SK-N-SH (cell line): ENCODE measurements at regions not wholly inside any gene's neighbourhood (a gene's known extent, or its start where the extent isn't known, plus 50 kb on each side); places are given as distances from the start of the nearest gene placed in this dataset.

Experiments used
- CHD2 ChIP-seq: fragments of 150-350 bp; IDR thresholded peaks from 2 replicates; pipeline ENCODE4 v1.6.1; 2018; ENCODE audit warnings: low read length; ENCODE audit not compliant: partially characterized antibody
- CTCF ChIP-seq: fragments of 200-600 bp; sonication (generic); IDR thresholded peaks from 2 replicates; pipeline ENCODE4 v1.6.1; 2017; ENCODE audit warnings: antibody characterized with exemption, mild to moderate bottlenecking, moderate library complexity
- ELF1 ChIP-seq: IDR thresholded peaks from 2 replicates; pipeline ENCODE4 v1.4.0; 2012
- EP300 ChIP-seq, 2 experiments: IDR thresholded peaks; 2 replicates each; pipeline versions ENCODE4 v1.4.0 to v1.6.1; 2012; ENCODE audit warnings: borderline replicate concordance in 1 of 2, low read depth in 1 of 2, low read length in 1 of 2
- FOXJ3 ChIP-seq: sonication (generic); formaldehyde crosslinking; IDR thresholded peaks from 2 replicates; pipeline ENCODE4 v1.5.1; 2020; ENCODE audit warnings: mild to moderate bottlenecking, missing genetic modification reagents
- FOXM1 ChIP-seq: IDR thresholded peaks from 2 replicates; pipeline ENCODE4 v1.4.0; 2012; ENCODE audit warnings: low read depth, mild to moderate bottlenecking
- PBX3 ChIP-seq: IDR thresholded peaks from 2 replicates; pipeline ENCODE4; 2012
- RAD21 ChIP-seq: IDR thresholded peaks from 2 replicates; pipeline ENCODE4 v1.6.1; 2012; ENCODE audit warnings: mild to moderate bottlenecking, low read length
- RXRA ChIP-seq: IDR thresholded peaks from 2 replicates; pipeline ENCODE4 v1.4.0; 2012; ENCODE audit warnings: low read depth, mild to moderate bottlenecking, borderline replicate concordance
- SIN3A ChIP-seq: IDR thresholded peaks from 2 replicates; pipeline ENCODE4 v1.6.1; 2012; ENCODE audit warnings: low read depth, mild to moderate bottlenecking, low read length, moderate library complexity, borderline replicate concordance
- TCF12 ChIP-seq: IDR thresholded peaks from 2 replicates; pipeline ENCODE4 v1.4.0; 2012

GRCh38 chr5:125229556-125229955 is 483.1 kb upstream of the ZNF608 start:
- TF ChIP-seq ELF1 (no peak), TCF12 (no peak), CTCF (no peak), FOXJ3 (CRISPR knock-in tag) (no peak), EP300 (IDR thresholded peaks at IDR 0.05; ENCODE audit: borderline replicate concordance in 1 of 2, low read depth in 1 of 2, low read length in 1 of 2) (no peak), RAD21 (no peak), FOXM1 (no peak), RXRA (no peak), SIN3A (no peak), PBX3 (no peak), CHD2 (no peak)
